Activated naive CD8-positive, alpha-beta T cell treated with anti-CD3 and anti-CD28 coated beads for 36 hours (primary cell): ENCODE measurements at regions not wholly inside any gene's neighbourhood (a gene's known extent, or its start where the extent isn't known, plus 50 kb on each side); places are given as distances from the start of the nearest gene placed in this dataset.
"Not testable (repeated sequence)": the region's sequence is repeated elsewhere in the genome, so short reads cannot be mapped to it uniquely, and the experiment has no call there.

Source experiments
- DNase-seq: peaks from one replicate; pipeline ENCODE4 v3.0.0; 2021
- H3K27ac Mint-ChIP-seq: one replicate; pipeline ENCODE4 v1.8.0; 2022; ENCODE audit warnings: mild to moderate bottlenecking, moderate library complexity, mixed read lengths
- H3K27me3 Mint-ChIP-seq: one replicate; pipeline ENCODE4 v1.8.0; 2022; ENCODE audit warnings: mild to moderate bottlenecking, mixed read lengths
- H3K36me3 Mint-ChIP-seq: one replicate; pipeline ENCODE4 v1.8.0; 2021; ENCODE audit warnings: mild to moderate bottlenecking, mixed read lengths
- H3K4me1 Mint-ChIP-seq: one replicate; pipeline ENCODE4 v1.8.0; 2021; ENCODE audit warnings: mixed read lengths
- H3K4me3 Mint-ChIP-seq: one replicate; pipeline ENCODE4 v1.8.0; 2022; ENCODE audit warnings: mild to moderate bottlenecking, moderate library complexity, mixed read lengths
- H3K9me3 Mint-ChIP-seq: one replicate; pipeline ENCODE4 v1.8.0; 2022; ENCODE audit warnings: mixed read lengths

DNA sequence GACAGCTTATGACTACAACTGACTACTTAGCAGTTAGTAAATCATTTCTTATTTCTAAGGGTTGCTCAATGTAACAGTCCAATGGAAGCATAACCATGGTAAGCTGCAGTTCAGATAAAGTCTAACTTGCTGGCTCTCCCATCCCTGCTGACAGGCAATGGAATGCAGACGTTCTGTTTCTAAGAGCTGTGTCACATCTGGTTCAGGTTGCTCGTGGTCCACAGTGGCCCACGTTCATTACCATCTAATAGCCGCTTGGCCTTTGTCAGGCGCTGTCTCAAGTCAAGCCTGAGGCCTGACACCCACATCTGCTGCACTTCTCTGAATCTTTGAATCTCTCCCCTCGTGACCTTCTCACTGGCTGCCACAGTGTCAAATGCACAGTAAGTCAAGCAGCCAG lies 240.8 kb downstream of the FGFR2 start:
- peaks cover 1% of the 10 kb centered on the region for H3K9me3 Mint-ChIP-seq
- no peaks in the 10 kb centered on the region for H3K36me3 Mint-ChIP-seq
- no peaks in the 10 kb centered on the region for H3K4me1 Mint-ChIP-seq
- no peak overlapping the region for H3K4me3 Mint-ChIP-seq
- H3K27ac Mint-ChIP-seq, result no peak overlapping the region
- no peaks in the 10 kb centered on the region for H3K27me3 Mint-ChIP-seq
- no peak for DNase-seq

GRCh38 chr10:121362026-121362425 lies 236.2 kb downstream of the FGFR2 start:
- H3K27me3 Mint-ChIP-seq, result no peaks in the 10 kb centered on the region

DNA sequence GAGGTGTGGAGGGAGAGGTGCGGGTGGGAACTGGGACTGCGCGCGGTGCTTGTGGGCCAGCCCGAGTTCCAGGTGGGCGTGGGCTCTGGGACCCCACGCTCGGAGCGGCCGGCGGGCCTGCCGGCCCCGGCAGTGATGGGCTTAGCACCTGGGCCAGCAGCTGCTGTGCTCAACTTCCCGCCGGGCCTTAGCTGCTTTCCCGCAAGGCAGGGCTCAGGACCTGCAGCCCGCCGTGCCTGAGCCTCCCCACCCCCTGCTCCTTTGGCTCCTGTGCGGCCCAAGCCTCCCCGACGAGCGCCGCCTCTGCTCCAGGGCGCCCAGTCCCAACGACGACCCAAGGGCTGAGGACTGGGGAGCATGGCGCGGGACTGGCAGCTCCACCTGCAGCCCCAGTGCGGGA lies 232.7 kb downstream of the FGFR2 start:
- Mint-ChIP-seq H3K4me3 (no peak overlapping the region), H3K27me3 (no peaks in the 10 kb centered on the region), H3K27ac (no peak overlapping the region), H3K9me3 (no peaks in the 10 kb centered on the region), H3K4me1 (no peaks in the 10 kb centered on the region), H3K36me3 (no peaks in the 10 kb centered on the region)
- no peak for DNase-seq

More at GRCh38 chr10:121362026-121362425, 236.2 kb downstream of the FGFR2 start:
- Mint-ChIP-seq H3K4me1 (no peaks in the 10 kb centered on the region), H3K9me3 (no peaks in the 10 kb centered on the region), H3K27ac (no peak overlapping the region), H3K4me3 (no peak overlapping the region), H3K36me3 (no peaks in the 10 kb centered on the region)
- DNase-seq, result no peak

DNA sequence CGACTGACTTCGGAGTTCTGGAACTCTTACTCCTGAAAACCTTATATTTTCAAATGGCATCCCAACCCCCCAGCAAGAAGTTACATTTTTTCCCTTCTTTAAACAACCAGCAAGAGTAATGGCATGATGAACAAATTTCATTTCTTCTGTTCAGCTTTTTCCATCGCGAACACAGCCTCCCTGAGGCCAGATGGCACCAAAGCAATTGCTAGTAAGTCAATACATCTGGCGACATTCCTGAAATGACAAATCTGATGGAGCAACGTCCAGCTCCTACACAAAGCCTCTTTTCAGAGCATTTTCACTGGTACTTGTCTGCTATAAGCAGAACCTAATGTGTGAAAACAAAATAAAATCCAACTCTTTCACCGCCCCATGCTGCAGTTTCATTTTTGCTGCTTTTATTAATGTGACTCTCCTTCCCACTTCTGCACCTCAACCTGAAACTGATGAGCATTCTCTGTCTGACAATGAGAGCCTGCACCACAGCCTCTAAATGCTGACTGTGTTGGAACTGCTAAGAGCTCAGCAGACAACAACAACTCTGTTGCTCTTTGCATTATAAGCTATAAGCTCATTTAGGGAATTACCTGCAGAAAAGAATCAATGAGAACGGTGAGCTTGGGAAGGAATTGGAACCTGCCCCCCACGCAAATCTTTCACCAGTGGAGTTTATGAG lies 229.8 kb downstream of the FGFR2 start:
- Mint-ChIP-seq H3K27me3 (no peaks in the 10 kb centered on the region), H3K9me3 (no peaks in the 10 kb centered on the region), H3K4me1 (no peaks in the 10 kb centered on the region), H3K27ac (no peak overlapping the region), H3K36me3 (no peaks in the 10 kb centered on the region), H3K4me3 (no peak overlapping the region)
- DNase-seq, result no peak

DNA sequence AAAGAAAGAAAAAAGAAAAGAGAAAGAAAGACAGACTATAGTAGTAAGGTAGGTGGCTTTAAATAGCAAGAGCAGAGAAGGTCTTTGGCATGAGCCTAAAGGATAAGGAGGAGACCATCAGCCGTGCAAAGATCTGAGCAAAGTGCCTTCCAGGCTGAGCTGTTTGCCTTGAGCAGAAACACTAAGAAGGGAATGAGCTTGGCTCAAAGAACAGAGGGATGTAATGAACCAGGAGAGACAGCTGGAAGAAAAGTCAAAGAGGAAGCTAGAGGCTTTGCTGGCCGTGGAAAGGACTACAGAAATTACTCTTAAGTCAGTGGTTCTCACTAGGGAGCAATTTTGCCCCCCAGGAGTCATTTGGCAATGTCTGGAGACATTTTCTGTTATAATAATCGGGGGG lies 228.6 kb downstream of the FGFR2 start:
- no peak overlapping the region for H3K4me3 Mint-ChIP-seq
- no peak overlapping the region for H3K27ac Mint-ChIP-seq

GRCh38 chr10:121371836-121372235 lies 226.4 kb downstream of the FGFR2 start:
- Mint-ChIP-seq H3K4me1 (no peaks in the 10 kb centered on the region), H3K9me3 (no peaks in the 10 kb centered on the region), H3K27me3 (no peaks in the 10 kb centered on the region), H3K4me3 (no peak overlapping the region), H3K27ac (no peak overlapping the region), H3K36me3 (no peaks in the 10 kb centered on the region)
- no peak for DNase-seq

More for the DNA sequence above, 228.6 kb downstream of the FGFR2 start:
- Mint-ChIP-seq H3K27me3 (no peaks in the 10 kb centered on the region), H3K36me3 (no peaks in the 10 kb centered on the region), H3K9me3 (no peaks in the 10 kb centered on the region), H3K4me1 (no peaks in the 10 kb centered on the region)
- DNase-seq, result no peak

DNA sequence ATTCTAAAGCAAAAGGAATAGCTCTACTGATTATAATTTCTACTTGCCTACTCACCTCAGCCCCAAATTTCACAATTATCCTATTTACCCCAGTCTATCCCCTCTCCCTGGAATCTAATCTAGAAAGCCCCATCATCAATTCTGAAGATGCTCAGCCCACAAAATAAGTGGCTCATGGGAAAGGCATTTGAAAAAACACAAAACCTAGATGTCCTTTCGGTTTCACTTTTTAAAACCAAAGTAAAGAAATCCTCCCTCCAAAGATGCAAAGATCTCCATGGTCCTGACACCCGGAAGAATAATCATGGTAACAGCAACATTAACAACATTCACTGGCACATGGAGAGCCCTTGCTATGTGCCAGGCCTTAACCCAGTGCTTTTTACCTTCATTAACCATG lies 224.8 kb downstream of the FGFR2 start:
- Mint-ChIP-seq H3K9me3 (no peaks in the 10 kb centered on the region), H3K27me3 (no peaks in the 10 kb centered on the region), H3K4me3 (no peak overlapping the region), H3K4me1 (no peaks in the 10 kb centered on the region), H3K27ac (no peak overlapping the region), H3K36me3 (no peaks in the 10 kb centered on the region)
- no peak for DNase-seq

- no peak overlapping the region for H3K4me3 Mint-ChIP-seq
- no peaks in the 10 kb centered on the region for H3K27me3 Mint-ChIP-seq
- no peaks in the 10 kb centered on the region for H3K36me3 Mint-ChIP-seq
- no peaks in the 10 kb centered on the region for H3K4me1 Mint-ChIP-seq
- no peak for DNase-seq
- H3K27ac Mint-ChIP-seq, result no peak overlapping the region
- H3K9me3 Mint-ChIP-seq, result no peaks in the 10 kb centered on the region
These were observed 224.1 kb downstream of the FGFR2 start for GRCh38 chr10:121374121-121374520.

DNA sequence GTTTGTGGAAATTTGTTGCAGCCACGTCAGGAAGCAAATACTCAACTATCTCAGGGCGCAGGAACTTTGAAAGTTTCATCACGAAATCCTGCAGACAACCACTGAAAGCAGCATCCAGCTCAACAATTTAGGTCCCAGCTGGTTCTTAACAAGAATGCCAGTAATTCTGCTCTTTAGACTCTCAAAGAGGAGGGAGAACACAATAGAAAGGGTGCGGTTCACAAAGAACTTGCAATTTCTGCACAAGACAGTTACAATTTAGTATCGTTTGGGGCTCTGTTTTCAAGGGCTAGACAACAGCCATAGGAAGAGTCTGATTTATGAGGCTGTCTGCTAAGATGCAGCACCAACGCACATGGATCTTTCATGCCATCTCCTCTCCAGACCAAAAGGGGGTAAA lies 223.1 kb downstream of the FGFR2 start:
- H3K27ac Mint-ChIP-seq, result no peak overlapping the region
- no peaks in the 10 kb centered on the region for H3K27me3 Mint-ChIP-seq
- H3K36me3 Mint-ChIP-seq, result no peaks in the 10 kb centered on the region
- H3K4me1 Mint-ChIP-seq, result no peaks in the 10 kb centered on the region
- H3K9me3 Mint-ChIP-seq, result no peaks in the 10 kb centered on the region
- no peak for DNase-seq
- H3K4me3 Mint-ChIP-seq, result no peak overlapping the region

DNA sequence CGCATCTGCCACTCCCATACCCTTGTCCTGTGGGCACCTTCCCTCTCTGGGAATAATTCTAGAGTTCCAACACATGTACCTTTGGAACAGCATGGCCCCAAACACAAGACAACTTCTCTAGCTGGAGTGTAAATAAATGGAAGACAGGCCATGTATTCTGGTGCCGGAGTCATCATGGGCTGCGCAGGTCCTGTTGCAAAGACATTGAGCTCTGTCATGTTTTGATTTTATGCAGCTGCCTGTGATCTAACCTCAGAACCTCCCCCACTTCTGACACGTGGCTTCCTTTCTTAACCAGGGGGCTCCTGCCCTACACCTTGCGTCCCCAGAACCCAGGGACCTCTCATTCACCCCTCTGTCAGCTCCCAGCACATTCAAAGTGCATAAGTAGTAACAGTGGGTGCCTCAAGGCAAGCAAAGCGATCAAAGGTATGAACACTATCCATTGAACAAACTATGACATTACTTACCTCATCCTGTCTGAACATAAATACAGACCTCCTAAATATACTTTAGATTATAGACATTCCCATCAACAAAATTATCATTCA lies 219.9 kb downstream of the FGFR2 start:
- Mint-ChIP-seq H3K4me1 (no peaks in the 10 kb centered on the region), H3K9me3 (no peaks in the 10 kb centered on the region), H3K27ac (no peak overlapping the region), H3K4me3 (no peak overlapping the region), H3K36me3 (no peaks in the 10 kb centered on the region), H3K27me3 (no peaks in the 10 kb centered on the region)
- no peak for DNase-seq

DNA sequence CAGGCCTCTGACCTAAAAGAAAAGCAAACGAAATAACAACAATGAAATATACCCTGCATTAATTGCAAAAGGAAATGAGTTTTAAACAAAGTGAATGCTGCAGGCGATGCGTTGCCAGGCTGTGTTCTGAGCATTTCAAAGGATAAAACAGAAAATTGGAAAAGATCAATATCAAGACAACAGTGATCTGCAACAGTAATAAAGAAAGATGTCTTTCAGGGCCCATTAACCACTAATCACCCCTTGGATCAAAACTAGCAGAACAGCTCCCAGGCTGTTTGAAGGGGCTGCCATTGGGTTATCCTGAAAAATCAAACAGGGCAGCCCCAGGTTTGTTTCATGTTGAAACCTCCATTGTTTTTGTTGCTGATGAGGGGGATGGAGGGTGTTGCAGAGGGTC lies 219.2 kb downstream of the FGFR2 start:
- Mint-ChIP-seq H3K36me3 (no peaks in the 10 kb centered on the region), H3K27me3 (no peaks in the 10 kb centered on the region), H3K4me1 (no peaks in the 10 kb centered on the region), H3K27ac (no peak overlapping the region), H3K4me3 (no peak overlapping the region), H3K9me3 (no peaks in the 10 kb centered on the region)
- DNase-seq, result no peak

GRCh38 chr10:121380211-121380610 lies 218.0 kb downstream of the FGFR2 start:
- Mint-ChIP-seq H3K9me3 (no peaks in the 10 kb centered on the region), H3K27me3 (no peaks in the 10 kb centered on the region)

DNA sequence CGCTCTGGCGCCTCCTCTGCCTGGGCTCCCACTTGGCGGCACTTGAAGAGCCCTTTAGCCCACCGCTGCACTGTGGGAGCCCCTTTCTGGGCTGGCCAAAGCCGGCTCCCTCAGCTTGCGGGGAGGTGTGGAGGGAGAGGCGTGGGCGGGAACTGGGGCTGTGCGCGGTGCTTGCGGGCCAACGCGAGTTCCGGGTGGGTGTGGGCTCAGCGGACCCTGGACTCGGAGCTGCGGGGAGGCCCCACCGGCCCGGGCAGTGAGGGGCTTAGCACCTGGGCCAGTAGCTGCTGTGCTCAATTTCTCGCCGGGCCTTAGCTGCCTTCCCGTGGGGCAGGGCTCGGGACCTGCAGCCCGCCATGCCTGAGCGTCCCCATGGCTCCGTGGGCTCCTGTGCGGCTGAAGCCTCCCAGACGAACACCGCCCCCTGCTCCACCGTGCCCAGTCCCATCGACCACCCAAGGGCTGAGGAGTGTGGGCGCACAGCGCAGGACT lies 216.2 kb downstream of the FGFR2 start:
- H3K36me3 Mint-ChIP-seq, H3K4me3 Mint-ChIP-seq, H3K27me3 Mint-ChIP-seq, DNase-seq, H3K9me3 Mint-ChIP-seq, H3K4me1 Mint-ChIP-seq, H3K27ac Mint-ChIP-seq: not testable (repeated sequence)

More at GRCh38 chr10:121380211-121380610, 218.0 kb downstream of the FGFR2 start:
- H3K36me3 Mint-ChIP-seq, result no peaks in the 10 kb centered on the region
- no peak overlapping the region for H3K4me3 Mint-ChIP-seq
- H3K4me1 Mint-ChIP-seq, result no peaks in the 10 kb centered on the region
- no peak overlapping the region for H3K27ac Mint-ChIP-seq
- DNase-seq, result no peak

DNA sequence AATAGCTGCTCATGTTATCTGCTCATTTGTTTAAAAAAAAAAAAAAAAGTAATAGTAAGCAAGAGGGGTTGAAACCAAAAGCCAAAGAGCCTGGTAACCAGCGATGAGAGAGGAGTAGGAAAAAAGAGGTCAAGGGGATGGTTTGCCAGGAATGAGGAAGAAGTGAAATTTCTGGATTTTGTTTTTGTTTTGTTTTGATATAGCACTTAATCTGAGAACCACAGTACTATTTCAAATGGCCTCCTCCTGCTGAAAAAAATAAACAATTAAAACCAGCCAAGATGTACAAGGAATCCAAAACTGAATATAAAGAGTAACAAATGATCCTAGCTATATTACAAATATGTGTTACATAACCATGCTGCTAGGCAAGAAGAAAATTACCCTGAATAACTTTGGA lies 213.1 kb downstream of the FGFR2 start:
- no peak for DNase-seq
- no peak overlapping the region for H3K27ac Mint-ChIP-seq
- H3K4me1 Mint-ChIP-seq, result no peaks in the 10 kb centered on the region
- no peaks in the 10 kb centered on the region for H3K27me3 Mint-ChIP-seq
- H3K36me3 Mint-ChIP-seq, result no peaks in the 10 kb centered on the region
- no peak overlapping the region for H3K4me3 Mint-ChIP-seq
- peaks cover 3% of the 10 kb centered on the region for H3K9me3 Mint-ChIP-seq

GRCh38 chr10:121392657-121393056 lies 205.6 kb downstream of the FGFR2 start:
- H3K4me1 Mint-ChIP-seq, result no peaks in the 10 kb centered on the region
- no peak overlapping the region for H3K27ac Mint-ChIP-seq
- peaks cover 4% of the 10 kb centered on the region for H3K9me3 Mint-ChIP-seq
- no peak for DNase-seq
- no peaks in the 10 kb centered on the region for H3K36me3 Mint-ChIP-seq
- H3K4me3 Mint-ChIP-seq, result no peak overlapping the region
- peaks cover 4% of the 10 kb centered on the region for H3K27me3 Mint-ChIP-seq

DNA sequence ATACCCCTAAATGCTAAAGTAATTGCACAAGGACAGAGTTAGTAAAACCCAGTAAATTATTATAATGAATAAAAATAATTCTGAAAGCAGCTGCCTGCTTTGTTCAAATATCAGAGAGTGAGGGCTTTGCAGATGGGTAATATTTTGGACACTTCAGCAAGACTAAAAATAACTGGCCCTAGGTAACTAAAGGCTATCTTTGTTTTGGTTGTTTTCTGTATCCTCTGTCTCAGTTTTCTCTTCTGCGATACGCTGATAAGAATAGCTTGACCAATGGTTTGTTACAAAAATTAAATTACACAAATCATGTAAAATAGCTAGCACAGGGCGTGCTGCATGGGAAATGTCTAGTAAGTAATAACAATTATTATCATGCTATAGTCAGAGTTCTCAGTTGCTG lies 204.7 kb downstream of the FGFR2 start:
- Mint-ChIP-seq H3K27me3 (peaks cover 4% of the 10 kb centered on the region), H3K27ac (no peak overlapping the region), H3K9me3 (peaks cover 4% of the 10 kb centered on the region), H3K4me3 (no peak overlapping the region), H3K4me1 (no peaks in the 10 kb centered on the region), H3K36me3 (no peaks in the 10 kb centered on the region)
- DNase-seq, result no peak
